HAP-1 (cell line): ENCODE measurements at regions not wholly inside any gene's neighbourhood (a gene's known extent, or its start where the extent isn't known, plus 50 kb on each side); places are given as distances from the start of the nearest gene placed in this dataset.

Experiments
- DNase-seq, 2 experiments: peaks; one replicate each; pipeline ENCODE4 v3.0.0-alpha.2; 2016 to 2020; ENCODE audit warnings: low spot score in 2 of 2
- H3K27me3 ChIP-seq: fragments of 250-450 bp; sonication (Bioruptor Pico); 2 replicates; pipeline ENCODE4 v1.5.1; 2020; ENCODE audit warnings: low read depth, mild to moderate bottlenecking, moderate library complexity
- H3K36me3 ChIP-seq: fragments of 250-450 bp; sonication (Bioruptor Pico); replicated peaks from 2 replicates; pipeline ENCODE4 v1.5.1; 2020; ENCODE audit warnings: mild to moderate bottlenecking
- H3K4me1 ChIP-seq: fragments of 250-450 bp; sonication (Bioruptor Pico); 2 replicates; pipeline ENCODE4 v1.5.1; 2020; ENCODE audit warnings: mild to moderate bottlenecking
- H3K4me3 ChIP-seq: fragments of 250-450 bp; sonication (Bioruptor Pico); 2 replicates; pipeline ENCODE4 v1.5.1; 2020; ENCODE audit warnings: mild to moderate bottlenecking, moderate library complexity
- H3K9me3 ChIP-seq: fragments of 250-450 bp; sonication (Bioruptor Pico); 2 replicates; pipeline ENCODE4 v1.5.1; 2020; ENCODE audit warnings: mild to moderate bottlenecking, moderate library complexity
- in situ Hi-C: fragments of 300-500 bp; cut with MboI; formaldehyde crosslinking; loops from 3 replicates; pipeline ENCODE4 v1.14.3; 2020; ENCODE audit warnings: low sequenced_read_pairs, inconsistent platforms, mixed read lengths

DNA sequence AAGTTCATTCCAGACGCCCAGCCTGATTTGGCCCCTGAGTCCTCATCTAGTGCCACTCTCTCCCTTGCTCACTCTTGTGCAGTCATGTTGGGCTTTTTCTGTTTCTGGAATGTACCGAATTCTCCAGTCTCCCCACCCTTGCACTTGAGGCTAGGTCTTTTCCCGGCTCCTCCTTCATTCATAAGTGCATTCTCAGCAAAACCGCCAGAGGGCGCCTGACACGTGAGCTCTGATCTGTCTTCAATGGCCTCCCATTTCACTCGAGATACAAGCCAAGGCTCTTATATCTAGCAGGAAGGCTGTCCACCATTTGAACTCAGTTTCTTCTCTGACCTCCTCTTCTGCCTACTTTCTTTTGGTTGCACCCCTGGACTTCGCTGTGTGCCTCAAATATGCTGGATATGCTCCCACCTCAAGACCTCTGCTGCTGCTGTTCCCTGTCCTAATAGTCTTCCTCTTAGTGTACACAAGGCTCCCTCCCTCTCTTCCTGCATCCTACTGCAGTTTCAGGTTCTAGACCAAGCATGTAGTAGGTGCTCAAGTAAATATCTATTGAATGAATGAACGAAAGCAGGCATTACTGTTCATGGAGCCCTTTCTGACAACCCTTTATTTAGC lies 568.1 kb upstream of the WWC1 start:
- in situ Hi-C loops = loop anchor here (10.0 kb wide), 1 partner anchor 491 kb away; no protein-coding TSS in a partner anchor
- Histone ChIP-seq H3K4me3 (no peak overlapping the region), H3K27me3 (peaks cover 35% of the 10 kb centered on the region), H3K4me1 (peaks cover 20% of the 10 kb centered on the region), H3K9me3 (no peaks in the 10 kb centered on the region), H3K36me3 (no peaks in the 10 kb centered on the region)
- DNase-seq = peak; percentile 67 to 83

DNA sequence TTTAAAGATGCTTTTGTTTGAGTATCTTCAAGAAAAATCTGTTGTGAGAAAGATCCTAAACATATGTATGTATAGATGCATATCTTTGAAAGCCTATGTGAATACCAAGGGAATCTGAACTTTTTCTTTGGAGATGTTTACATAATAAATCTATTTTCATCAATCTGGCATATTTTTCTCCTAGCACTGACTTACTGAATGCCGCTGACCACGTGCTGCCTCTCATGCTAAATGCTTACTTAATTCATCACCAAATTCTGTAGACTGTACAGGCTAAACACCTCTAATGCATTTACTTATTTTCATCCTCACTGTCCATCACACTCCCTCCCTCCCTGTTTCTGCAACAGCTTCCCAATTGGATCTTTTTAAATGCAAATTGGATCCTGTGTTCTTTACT lies 566.2 kb upstream of the WWC1 start:
- DNase-seq = peak in 1 of 2 experiments; percentile 4
- no peak overlapping the region for H3K4me3 ChIP-seq
- no peaks in the 10 kb centered on the region for H3K9me3 ChIP-seq
- in situ Hi-C loops = loop anchor here (10.0 kb wide), 1 partner anchor 490 kb away; no protein-coding TSS in a partner anchor
- H3K27me3 ChIP-seq = peaks cover 19% of the 10 kb centered on the region
- H3K36me3 ChIP-seq = no peaks in the 10 kb centered on the region
- H3K4me1 ChIP-seq = peaks cover 20% of the 10 kb centered on the region

DNA sequence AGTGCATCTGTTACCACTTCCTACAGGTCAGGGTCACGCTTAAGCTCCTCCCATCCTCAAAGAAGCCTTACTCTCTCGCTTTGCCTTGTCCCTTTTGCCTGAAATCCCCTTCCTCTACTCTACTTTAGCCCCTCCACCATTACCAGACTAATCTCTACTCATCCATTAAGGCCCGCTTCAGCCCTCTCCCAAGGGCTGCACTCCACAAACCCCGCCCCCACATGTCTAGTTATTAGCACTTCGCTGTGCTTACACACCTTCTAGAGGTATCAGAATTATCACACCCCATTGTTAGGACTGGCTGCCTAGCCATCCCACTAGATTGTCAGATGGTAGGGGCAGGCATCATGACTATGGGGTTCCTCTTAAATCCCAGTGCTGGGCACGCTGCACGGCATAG lies 565.7 kb upstream of the WWC1 start:
- Histone ChIP-seq H3K9me3 (no peaks in the 10 kb centered on the region), H3K36me3 (no peaks in the 10 kb centered on the region), H3K27me3 (peaks cover 19% of the 10 kb centered on the region), H3K4me3 (no peak overlapping the region), H3K4me1 (peaks cover 15% of the 10 kb centered on the region)
- no peak for DNase-seq
- in situ Hi-C loops = loop anchor here (10.0 kb wide), 1 partner anchor 489 kb away; no protein-coding TSS in a partner anchor

DNA sequence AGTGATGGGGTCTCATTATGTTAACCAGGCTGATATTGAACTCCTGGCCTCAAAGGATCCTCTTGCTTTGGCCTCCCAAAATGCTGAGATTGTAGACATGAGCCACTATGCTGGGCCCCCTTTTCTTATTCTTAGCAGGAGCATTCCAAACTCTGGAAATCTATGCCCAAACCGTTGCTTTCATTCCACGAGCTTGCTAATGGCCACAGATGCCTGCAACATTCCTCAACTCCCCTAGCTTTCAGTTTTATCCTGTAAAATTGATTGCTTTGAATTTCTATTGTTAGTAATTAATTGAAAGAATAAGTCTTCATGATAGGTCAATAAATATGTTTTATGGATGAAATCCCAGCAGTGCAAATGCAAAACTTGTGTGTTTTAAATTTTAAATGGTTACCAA lies 564.8 kb upstream of the WWC1 start:
- Histone ChIP-seq H3K27me3 (peaks cover 16% of the 10 kb centered on the region), H3K4me3 (no peak overlapping the region), H3K9me3 (no peaks in the 10 kb centered on the region), H3K36me3 (no peaks in the 10 kb centered on the region), H3K4me1 (peaks cover 10% of the 10 kb centered on the region)
- in situ Hi-C loops = loop anchor here (10.0 kb wide), 1 partner anchor 488 kb away; no protein-coding TSS in a partner anchor
- DNase-seq = no peak

DNA sequence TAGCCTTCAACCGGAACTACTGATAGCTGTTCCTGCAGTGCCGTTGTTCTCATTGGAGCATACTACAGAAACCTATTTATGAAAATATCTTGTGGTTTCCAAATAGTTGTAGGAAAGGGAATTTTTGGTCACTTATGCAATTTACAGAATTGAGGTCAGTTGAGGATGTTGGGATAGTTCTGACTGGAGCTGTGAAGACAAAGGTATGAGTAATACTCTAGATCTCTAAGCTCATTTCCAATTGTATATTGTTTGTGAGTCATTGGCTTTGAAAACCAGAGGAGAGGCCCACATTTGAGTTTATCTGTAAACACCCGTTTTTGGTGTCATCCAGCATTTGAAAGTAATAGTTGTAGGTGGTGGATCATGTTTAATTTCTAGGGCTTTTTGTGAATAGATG lies 561.3 kb upstream of the WWC1 start:
- no peaks in the 10 kb centered on the region for H3K36me3 ChIP-seq
- peaks cover 4% of the 10 kb centered on the region for H3K27me3 ChIP-seq
- no peak for DNase-seq
- in situ Hi-C loops = no loop called here
- H3K9me3 ChIP-seq = no peaks in the 10 kb centered on the region
- H3K4me1 ChIP-seq = peaks cover 6% of the 10 kb centered on the region; the same call in 1 of the 2 replicates
- no peak overlapping the region for H3K4me3 ChIP-seq

DNA sequence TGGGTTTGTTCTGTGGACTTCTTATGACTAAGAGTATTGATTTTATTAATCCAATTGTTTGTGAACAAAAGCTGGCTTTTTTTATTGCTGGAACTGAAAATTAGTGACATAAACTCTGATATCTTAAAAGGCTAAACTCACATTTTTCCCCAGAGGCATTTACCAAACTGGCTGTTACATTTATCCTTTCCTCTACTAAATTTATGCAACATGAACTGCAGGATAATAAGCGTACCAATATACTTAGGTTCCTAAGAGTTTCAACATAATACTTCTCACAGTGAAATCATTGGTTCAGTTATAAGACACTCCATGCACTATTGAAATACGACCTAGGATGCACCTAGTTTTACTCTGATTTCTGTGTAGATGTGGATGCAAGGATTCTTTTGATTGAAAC lies 560.8 kb upstream of the WWC1 start:
- in situ Hi-C loops = no loop called here
- Histone ChIP-seq H3K9me3 (no peaks in the 10 kb centered on the region), H3K4me3 (no peak overlapping the region)

DNA sequence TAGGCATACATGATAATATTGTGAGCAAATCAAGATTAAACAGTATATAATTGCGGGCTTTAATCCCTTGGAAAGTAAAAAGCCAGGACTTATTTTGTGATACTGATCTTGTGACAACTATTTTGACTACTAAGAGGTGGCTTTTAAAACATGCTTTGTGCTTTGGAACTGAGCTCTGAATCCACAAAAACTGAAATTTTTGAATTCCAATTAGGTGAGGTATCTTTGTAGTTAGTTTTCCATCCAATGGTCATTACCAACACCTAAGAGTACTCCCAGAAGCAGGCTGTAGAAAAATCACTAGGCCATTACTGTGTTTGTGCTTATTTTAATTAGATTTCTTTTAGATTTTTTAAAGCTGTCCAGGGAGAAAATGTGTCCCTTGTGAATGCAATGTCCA lies 559.5 kb upstream of the WWC1 start:
- Histone ChIP-seq H3K4me3 (no peak overlapping the region), H3K27me3 (peaks cover 6% of the 10 kb centered on the region; the same call in 1 of the 2 replicates), H3K4me1 (no peaks in the 10 kb centered on the region), H3K36me3 (no peaks in the 10 kb centered on the region), H3K9me3 (no peaks in the 10 kb centered on the region)
- no peak for DNase-seq
- in situ Hi-C loops = no loop called here

More for the DNA sequence above, 560.8 kb upstream of the WWC1 start:
- Histone ChIP-seq H3K4me1 (peaks cover 1% of the 10 kb centered on the region; the same call in 1 of the 2 replicates), H3K36me3 (no peaks in the 10 kb centered on the region), H3K27me3 (peaks cover 6% of the 10 kb centered on the region; the same call in 1 of the 2 replicates)
- DNase-seq = no peak

DNA sequence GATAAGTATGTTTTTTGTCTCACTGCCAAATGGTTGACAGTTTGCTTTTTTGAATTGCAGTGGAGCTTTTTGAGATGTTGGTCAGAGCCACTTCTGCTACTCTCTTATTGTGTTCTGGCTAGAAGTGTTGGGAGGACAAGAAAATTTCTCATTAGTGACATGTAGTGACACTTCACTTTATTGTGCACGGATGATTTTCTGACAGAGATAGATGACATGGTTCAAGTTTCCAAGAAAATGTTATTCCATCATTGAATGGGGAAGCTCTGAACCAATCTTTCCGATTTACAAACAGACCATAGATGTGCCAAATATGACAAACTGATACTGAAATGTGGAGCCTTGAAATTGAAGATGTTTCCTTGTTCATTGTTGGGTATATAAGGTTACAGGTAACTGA lies 558.9 kb upstream of the WWC1 start:
- Histone ChIP-seq H3K36me3 (no peaks in the 10 kb centered on the region), H3K9me3 (no peaks in the 10 kb centered on the region), H3K4me3 (no peak overlapping the region), H3K27me3 (peaks cover 6% of the 10 kb centered on the region; the same call in 1 of the 2 replicates), H3K4me1 (no peaks in the 10 kb centered on the region)
- no peak for DNase-seq
- in situ Hi-C loops = no loop called here

DNA sequence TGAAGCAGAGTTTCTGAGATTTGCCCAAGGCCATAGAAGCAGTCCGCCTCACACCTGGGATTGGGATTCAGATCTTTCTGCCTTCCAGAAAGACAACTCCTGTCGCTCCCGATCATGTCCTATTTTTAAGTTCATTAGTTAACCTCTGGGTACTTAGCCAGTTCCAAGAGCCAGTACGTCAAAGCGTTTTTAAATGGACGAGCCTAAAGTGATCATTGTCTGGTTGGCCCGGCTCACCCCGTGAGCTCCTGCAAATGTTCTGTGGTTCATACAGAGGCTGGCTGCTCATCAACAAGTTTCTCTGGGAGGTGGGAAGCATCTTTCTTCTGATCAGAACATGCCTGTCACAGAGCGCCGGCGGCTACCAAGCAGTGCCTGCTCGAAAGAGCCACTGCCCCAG lies 554.5 kb upstream of the WWC1 start:
- DNase-seq = no peak
- H3K27me3 ChIP-seq = peaks cover 6% of the 10 kb centered on the region; the same call in 1 of the 2 replicates
- in situ Hi-C loops = no loop called here

DNA sequence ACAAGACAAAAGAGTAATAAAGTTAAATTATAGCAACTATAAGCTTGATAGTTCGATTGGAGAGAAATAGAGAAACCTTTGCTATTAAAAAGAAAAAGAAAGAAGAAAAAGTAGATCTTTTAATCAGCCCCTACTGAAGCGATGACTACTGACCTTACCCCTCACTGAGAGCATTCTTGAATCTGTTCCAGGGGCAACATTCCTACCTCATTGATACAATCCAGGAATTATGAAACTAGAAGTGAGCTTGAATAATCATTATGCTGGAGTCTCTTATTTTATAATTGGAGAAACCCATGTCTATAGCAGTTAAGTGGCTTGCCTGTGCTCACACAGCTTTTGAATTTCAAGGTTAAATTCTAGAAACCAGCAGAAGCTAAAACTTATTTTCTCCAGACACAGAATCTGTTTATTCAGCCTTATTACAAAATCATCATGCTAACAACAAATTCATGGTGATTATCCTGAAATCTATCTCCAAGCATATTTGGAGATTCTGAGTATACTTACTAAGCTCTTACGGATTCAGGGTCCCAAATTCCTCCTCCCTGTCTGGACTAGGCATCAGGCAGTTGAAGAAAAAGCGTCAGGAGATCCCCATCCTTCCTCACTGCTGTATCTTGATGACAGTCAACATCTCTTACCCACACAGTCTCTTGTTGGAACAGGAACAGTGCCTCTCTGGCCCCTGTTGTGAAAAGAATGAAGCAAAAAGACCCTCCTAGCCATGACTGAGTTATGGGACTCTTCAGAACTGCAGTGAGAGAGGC lies 547.6 kb upstream of the WWC1 start:
- H3K27me3 ChIP-seq = peaks cover 13% of the 10 kb centered on the region
- in situ Hi-C loops = no loop called here
- DNase-seq = no peak
- H3K4me3 ChIP-seq = no peak overlapping the region
- no peaks in the 10 kb centered on the region for H3K9me3 ChIP-seq
- H3K36me3 ChIP-seq = no peaks in the 10 kb centered on the region
- no peaks in the 10 kb centered on the region for H3K4me1 ChIP-seq

More for the DNA sequence above, 554.5 kb upstream of the WWC1 start:
- Histone ChIP-seq H3K9me3 (no peaks in the 10 kb centered on the region), H3K4me1 (no peaks in the 10 kb centered on the region), H3K36me3 (no peaks in the 10 kb centered on the region), H3K4me3 (no peak overlapping the region)

DNA sequence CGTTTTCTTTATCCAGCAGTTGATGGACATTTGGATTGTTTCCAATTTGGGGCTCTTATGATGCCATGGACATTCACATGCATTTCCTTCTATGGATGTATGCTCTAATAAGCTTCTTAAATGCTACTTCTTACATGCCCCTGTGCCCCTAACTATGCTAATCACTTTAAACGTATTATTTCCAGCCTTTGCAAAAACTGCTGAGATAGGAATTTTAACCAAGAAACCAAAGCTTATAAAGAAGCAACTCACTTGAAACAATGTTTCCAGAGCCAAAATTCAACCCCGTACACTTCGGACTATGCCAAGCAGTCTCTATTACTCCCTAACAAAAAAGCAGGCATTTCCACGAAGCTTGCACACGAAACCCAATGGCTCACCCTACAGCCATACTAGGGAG lies 545.6 kb upstream of the WWC1 start:
- DNase-seq = no peak
- H3K4me1 ChIP-seq = no peaks in the 10 kb centered on the region
- no peaks in the 10 kb centered on the region for H3K36me3 ChIP-seq
- peaks cover 13% of the 10 kb centered on the region for H3K27me3 ChIP-seq
- no peaks in the 10 kb centered on the region for H3K9me3 ChIP-seq
- H3K4me3 ChIP-seq = no peak overlapping the region
- in situ Hi-C loops = no loop called here

DNA sequence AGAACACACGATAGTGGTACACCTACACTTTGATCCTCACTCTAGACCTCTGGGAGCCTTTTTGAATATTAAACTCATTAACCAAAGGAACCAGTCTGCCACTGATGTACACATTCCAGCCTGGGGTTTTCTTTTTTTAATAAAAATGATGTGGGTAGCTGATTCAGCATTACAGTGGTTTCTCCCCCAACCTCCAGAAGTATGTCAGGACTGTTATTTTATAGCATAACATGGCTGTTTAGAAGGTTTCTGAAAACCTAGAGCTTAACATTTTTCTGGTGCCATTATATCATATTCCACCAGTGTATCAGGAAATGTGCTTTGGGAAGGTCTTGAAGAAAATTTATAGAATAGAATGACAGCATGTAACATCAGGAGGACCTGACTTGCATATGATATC lies 540.9 kb upstream of the WWC1 start:
- peaks cover 8% of the 10 kb centered on the region for H3K27me3 ChIP-seq
- H3K36me3 ChIP-seq = no peaks in the 10 kb centered on the region
- in situ Hi-C loops = no loop called here
- DNase-seq = no peak
- H3K4me3 ChIP-seq = no peak overlapping the region
- H3K4me1 ChIP-seq = no peaks in the 10 kb centered on the region
- H3K9me3 ChIP-seq = no peaks in the 10 kb centered on the region

DNA sequence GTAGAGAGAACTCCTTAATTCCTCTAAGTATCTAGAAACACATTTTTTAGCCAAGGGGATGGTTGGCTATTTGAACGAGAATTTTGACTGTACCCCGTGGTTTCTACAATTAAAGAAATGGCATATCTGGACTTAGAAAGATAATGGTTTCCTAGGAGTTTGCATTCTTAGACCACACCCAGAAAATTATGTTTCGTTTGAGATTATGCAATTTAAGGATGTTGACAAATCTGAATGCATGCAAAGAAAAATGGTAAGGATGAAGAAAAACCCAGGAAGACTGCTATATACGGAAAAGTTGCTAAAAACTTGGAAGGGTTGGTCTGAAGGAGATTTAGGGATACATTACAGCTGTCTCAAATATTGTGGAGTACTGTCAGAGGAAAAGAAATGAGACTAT lies 538.5 kb upstream of the WWC1 start:
- no peak for DNase-seq
- Histone ChIP-seq H3K4me1 (no peaks in the 10 kb centered on the region), H3K27me3 (no peaks in the 10 kb centered on the region; the same call in none of the 2 replicates), H3K9me3 (no peaks in the 10 kb centered on the region), H3K36me3 (no peaks in the 10 kb centered on the region), H3K4me3 (no peak overlapping the region)
- in situ Hi-C loops = no loop called here
